ENCODE measurements at regions not wholly inside any gene's neighbourhood (a gene's known extent, or its start where the extent isn't known, plus 50 kb on each side); places are given as distances from the start of the nearest gene placed in this dataset.

- no peaks in the 10 kb centered on the region for H3K9me3 ChIP-seq (ENCODE audit: control insufficient read depth in 2 of 3, insufficient read depth in 1 of 3, low read length in 3 of 3)
- no peak overlapping the region for H3K27ac ChIP-seq (ENCODE audit: low read depth in 2 of 2, low read length in 2 of 2)
- no peaks in the 10 kb centered on the region for H3K27me3 ChIP-seq (ENCODE audit: control insufficient read depth, insufficient read depth, low read length)
- TF ChIP-seq CTCF (IDR thresholded peaks at IDR 0.05; ENCODE audit: borderline replicate concordance, extremely low read depth, insufficient read depth), result no peak
- intact Hi-C loops (cut with DNase I), result no loop called here
- no peak overlapping the region for H3K9ac ChIP-seq (ENCODE audit: low read length in 3 of 3)
- DNase-seq (no peak), FAIRE-seq (no peak)
- H3K4me3 ChIP-seq (ENCODE audit: low read length in 3 of 3), result no peak overlapping the region
- peaks cover 0 to 11% (median 0%) of the 10 kb centered on the region in 3 donors for H3K4me1 ChIP-seq (ENCODE audit: control insufficient read depth in 2 of 3, insufficient read depth in 2 of 3, low read depth in 1 of 3, low read length in 3 of 3)
- H3K36me3 ChIP-seq (ENCODE audit: control insufficient read depth in 2 of 3, insufficient read depth in 3 of 3, low read length in 3 of 3), result no peaks in the 10 kb centered on the region
These were observed 390.0 kb downstream of the ENC1 start for GRCh38 chr5:74250304-74251102.

- Histone ChIP-seq H3K9ac (ENCODE audit: low read length in 3 of 3) (no peak overlapping the region), H3K4me1 (ENCODE audit: control insufficient read depth in 2 of 3, insufficient read depth in 2 of 3, low read depth in 1 of 3, low read length in 3 of 3) (peaks cover 0 to 11% (median 0%) of the 10 kb centered on the region in 3 donors), H3K27ac (ENCODE audit: low read depth in 2 of 2, low read length in 2 of 2) (no peak overlapping the region), H3K27me3 (ENCODE audit: control insufficient read depth, insufficient read depth, low read length) (no peaks in the 10 kb centered on the region), H3K9me3 (ENCODE audit: control insufficient read depth in 2 of 3, insufficient read depth in 1 of 3, low read length in 3 of 3) (no peaks in the 10 kb centered on the region), H3K36me3 (ENCODE audit: control insufficient read depth in 2 of 3, insufficient read depth in 3 of 3, low read length in 3 of 3) (no peaks in the 10 kb centered on the region), H3K4me3 (ENCODE audit: low read length in 3 of 3) (no peak overlapping the region)
- FAIRE-seq (no peak), DNase-seq (no peak)
- TF ChIP-seq CTCF (IDR thresholded peaks at IDR 0.05; ENCODE audit: borderline replicate concordance, extremely low read depth, insufficient read depth), result no peak
- intact Hi-C loops (cut with DNase I), result no loop called here
These were observed 392.0 kb downstream of the ENC1 start for GRCh38 chr5:74248576-74248975.

GRCh38 chr5:74244406-74244805 is 396.1 kb downstream of the ENC1 start:
- no peak overlapping the region for H3K4me3 ChIP-seq (ENCODE audit: low read length in 3 of 3)
- no peak overlapping the region for H3K9ac ChIP-seq (ENCODE audit: low read length in 3 of 3)
- H3K36me3 ChIP-seq (ENCODE audit: control insufficient read depth in 2 of 3, insufficient read depth in 3 of 3, low read length in 3 of 3), result no peaks in the 10 kb centered on the region
- intact Hi-C loops (cut with DNase I), result no loop called here
- no peak for TF ChIP-seq CTCF (IDR thresholded peaks at IDR 0.05; ENCODE audit: borderline replicate concordance, extremely low read depth, insufficient read depth)
- no peaks in the 10 kb centered on the region for H3K9me3 ChIP-seq (ENCODE audit: control insufficient read depth in 2 of 3, insufficient read depth in 1 of 3, low read length in 3 of 3)
- FAIRE-seq (no peak), DNase-seq (no peak)
- H3K27ac ChIP-seq (ENCODE audit: low read depth in 2 of 2, low read length in 2 of 2), result no peak overlapping the region
- H3K27me3 ChIP-seq (ENCODE audit: control insufficient read depth, insufficient read depth, low read length), result no peaks in the 10 kb centered on the region
- H3K4me1 ChIP-seq (ENCODE audit: control insufficient read depth in 2 of 3, insufficient read depth in 2 of 3, low read depth in 1 of 3, low read length in 3 of 3), result no peaks in the 10 kb centered on the region

Data from kidney (tissue), 13 donors.